ENCODE measurements at regions not wholly inside any gene's neighbourhood (a gene's known extent, or its start where the extent isn't known, plus 50 kb on each side); places are given as distances from the start of the nearest gene placed in this dataset.

DNA sequence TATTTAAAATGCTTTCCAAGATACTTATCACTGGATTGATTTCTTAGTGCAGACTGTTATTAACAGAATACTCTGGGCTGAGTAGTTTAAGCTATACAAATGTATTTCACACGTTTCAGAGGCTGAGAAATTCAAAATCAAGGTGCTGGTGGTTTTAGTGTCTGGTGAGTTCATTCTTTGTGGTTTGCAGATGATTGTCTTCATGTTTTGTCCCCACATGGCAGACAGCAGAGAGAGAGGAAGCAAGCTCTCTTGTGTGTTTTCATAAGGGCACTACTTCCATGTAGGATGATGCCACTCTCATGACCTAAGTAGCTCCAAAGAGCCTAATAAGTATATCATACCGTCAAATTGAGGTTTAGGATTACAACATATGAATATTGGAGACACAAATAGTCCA, 1348.9 kb upstream of the FLRT2 start:
- Histone ChIP-seq H3K27me3 (replicated peaks; ENCODE audit: control insufficient read depth, insufficient read depth, low read length) (no peaks in the 10 kb centered on the region), H3K4me3 (replicated peaks; ENCODE audit: low read depth, low read length) (no peak overlapping the region), H3K36me3 (ENCODE audit: control insufficient read depth, insufficient read depth, low read length) (no peaks in the 10 kb centered on the region)
- DNase-seq (ENCODE audit: extremely low read depth, insufficient read length), result no peak
- TF ChIP-seq, protein P1, sequence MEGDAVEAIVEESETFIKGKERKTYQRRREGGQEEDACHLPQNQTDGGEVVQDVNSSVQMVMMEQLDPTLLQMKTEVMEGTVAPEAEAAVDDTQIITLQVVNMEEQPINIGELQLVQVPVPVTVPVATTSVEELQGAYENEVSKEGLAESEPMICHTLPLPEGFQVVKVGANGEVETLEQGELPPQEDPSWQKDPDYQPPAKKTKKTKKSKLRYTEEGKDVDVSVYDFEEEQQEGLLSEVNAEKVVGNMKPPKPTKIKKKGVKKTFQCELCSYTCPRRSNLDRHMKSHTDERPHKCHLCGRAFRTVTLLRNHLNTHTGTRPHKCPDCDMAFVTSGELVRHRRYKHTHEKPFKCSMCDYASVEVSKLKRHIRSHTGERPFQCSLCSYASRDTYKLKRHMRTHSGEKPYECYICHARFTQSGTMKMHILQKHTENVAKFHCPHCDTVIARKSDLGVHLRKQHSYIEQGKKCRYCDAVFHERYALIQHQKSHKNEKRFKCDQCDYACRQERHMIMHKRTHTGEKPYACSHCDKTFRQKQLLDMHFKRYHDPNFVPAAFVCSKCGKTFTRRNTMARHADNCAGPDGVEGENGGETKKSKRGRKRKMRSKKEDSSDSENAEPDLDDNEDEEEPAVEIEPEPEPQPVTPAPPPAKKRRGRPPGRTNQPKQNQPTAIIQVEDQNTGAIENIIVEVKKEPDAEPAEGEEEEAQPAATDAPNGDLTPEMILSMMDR (IDR thresholded peaks at IDR 0.05; ENCODE audit: insufficient read depth, low read length, poor library complexity, severe bottlenecking), result no peak

- TF ChIP-seq, protein P1 (IDR thresholded peaks at IDR 0.05; ENCODE audit: insufficient read depth, low read length, poor library complexity, severe bottlenecking), result no peak
- no peak for DNase-seq (ENCODE audit: extremely low read depth, insufficient read length)
- Histone ChIP-seq H3K27me3 (replicated peaks; ENCODE audit: control insufficient read depth, insufficient read depth, low read length) (no peaks in the 10 kb centered on the region), H3K4me3 (replicated peaks; ENCODE audit: low read depth, low read length) (no peak overlapping the region), H3K36me3 (ENCODE audit: control insufficient read depth, insufficient read depth, low read length) (no peaks in the 10 kb centered on the region)
These were observed 1334.4 kb upstream of the FLRT2 start for GRCh38 chr14:84195514-84195913.

- DNase-seq (ENCODE audit: extremely low read depth, insufficient read length), result no peak
- no peaks in the 10 kb centered on the region for H3K27me3 ChIP-seq (replicated peaks; ENCODE audit: control insufficient read depth, insufficient read depth, low read length)
- no peaks in the 10 kb centered on the region for H3K36me3 ChIP-seq (ENCODE audit: control insufficient read depth, insufficient read depth, low read length)
- TF ChIP-seq, protein P1 (IDR thresholded peaks at IDR 0.05; ENCODE audit: insufficient read depth, low read length, poor library complexity, severe bottlenecking), result no peak
- no peak overlapping the region for H3K4me3 ChIP-seq (replicated peaks; ENCODE audit: low read depth, low read length)
These were observed 1332.2 kb upstream of the FLRT2 start for GRCh38 chr14:84197704-84198103.

DNA sequence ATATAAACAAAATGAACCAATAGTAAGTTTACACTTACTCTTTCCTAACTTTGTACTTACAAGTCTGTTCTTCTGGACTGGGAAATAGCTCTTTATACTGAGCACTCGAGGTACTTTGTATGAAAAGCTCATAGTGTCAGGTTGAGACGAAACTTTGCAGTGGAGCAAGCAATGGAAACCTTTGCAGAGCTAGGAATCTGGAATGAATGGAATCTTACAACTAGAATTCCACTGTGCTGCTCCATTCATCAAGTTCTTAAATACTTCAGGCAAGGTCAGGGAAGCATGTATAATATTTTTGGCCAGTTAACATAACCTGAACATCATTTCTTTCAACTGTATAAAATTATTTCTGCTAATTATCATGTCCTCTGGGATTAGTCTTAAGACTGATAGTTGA, 1327.5 kb upstream of the FLRT2 start:
- no peaks in the 10 kb centered on the region for H3K27me3 ChIP-seq (replicated peaks; ENCODE audit: control insufficient read depth, insufficient read depth, low read length)
- no peak for DNase-seq (ENCODE audit: extremely low read depth, insufficient read length)
- TF ChIP-seq, protein P1 (IDR thresholded peaks at IDR 0.05; ENCODE audit: insufficient read depth, low read length, poor library complexity, severe bottlenecking), result no peak

GRCh38 chr14:84203896-84204295, 1326.0 kb upstream of the FLRT2 start:
- Histone ChIP-seq H3K36me3 (ENCODE audit: control insufficient read depth, insufficient read depth, low read length) (no peaks in the 10 kb centered on the region), H3K27me3 (replicated peaks; ENCODE audit: control insufficient read depth, insufficient read depth, low read length) (no peaks in the 10 kb centered on the region), H3K4me3 (replicated peaks; ENCODE audit: low read depth, low read length) (no peak overlapping the region)
- DNase-seq (ENCODE audit: extremely low read depth, insufficient read length), result no peak
- TF ChIP-seq, protein P1 (IDR thresholded peaks at IDR 0.05; ENCODE audit: insufficient read depth, low read length, poor library complexity, severe bottlenecking), result no peak

More for the DNA sequence above, 1327.5 kb upstream of the FLRT2 start:
- no peaks in the 10 kb centered on the region for H3K36me3 ChIP-seq (ENCODE audit: control insufficient read depth, insufficient read depth, low read length)
- no peak overlapping the region for H3K4me3 ChIP-seq (replicated peaks; ENCODE audit: low read depth, low read length)

DNA sequence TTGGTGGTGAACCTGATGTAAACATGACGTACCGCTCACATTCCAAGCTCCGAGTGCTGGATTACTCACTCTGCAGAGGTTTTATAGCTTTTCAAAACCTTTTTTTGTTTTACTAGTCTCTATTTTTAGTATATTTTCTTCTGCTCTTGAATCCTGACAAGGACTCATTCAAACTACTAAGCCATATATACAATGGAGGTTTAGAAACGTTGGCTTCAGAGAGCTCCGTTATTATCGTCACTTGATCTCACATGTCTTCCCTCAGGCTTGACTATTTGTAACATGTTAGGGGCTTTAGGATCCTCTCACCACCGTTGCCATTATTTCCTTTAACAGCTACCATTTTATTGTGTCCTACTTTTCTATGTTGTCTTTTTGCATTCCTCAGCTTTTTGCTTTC, 1321.5 kb upstream of the FLRT2 start:
- TF ChIP-seq, protein P1 (IDR thresholded peaks at IDR 0.05; ENCODE audit: insufficient read depth, low read length, poor library complexity, severe bottlenecking), result no peak
- Histone ChIP-seq H3K27me3 (replicated peaks; ENCODE audit: control insufficient read depth, insufficient read depth, low read length) (no peaks in the 10 kb centered on the region), H3K4me3 (replicated peaks; ENCODE audit: low read depth, low read length) (no peak overlapping the region), H3K36me3 (ENCODE audit: control insufficient read depth, insufficient read depth, low read length) (no peaks in the 10 kb centered on the region)
- DNase-seq (ENCODE audit: extremely low read depth, insufficient read length), result no peak
